Sigmoid colon (tissue), 6 donors: ENCODE measurements at regions not wholly inside any gene's neighbourhood (a gene's known extent, or its start where the extent isn't known, plus 50 kb on each side); places are given as distances from the start of the nearest gene placed in this dataset.

Experiments
- DNase-seq: peaks from one replicate; pipeline ENCODE4 v3.0.0-alpha.2; 2019
- H3K27ac ChIP-seq, 4 donors: fragments of 200-600 bp; sonication (generic); one replicate each; pipeline ENCODE4 v1.5.1; 2016 to 2019; ENCODE audit warnings: mild to moderate bottlenecking in 1 of 4
- H3K27me3 ChIP-seq, 3 donors: fragments of 200-600 bp; sonication (generic); one replicate each; pipeline ENCODE4 v1.5.1; 2019; ENCODE audit warnings: mild to moderate bottlenecking in 1 of 3
- H3K36me3 ChIP-seq, 4 donors: fragments of 200-600 bp; sonication (generic); one replicate each; pipeline ENCODE4 v1.5.1; 2016 to 2019
- H3K4me1 ChIP-seq, 4 donors: fragments of 200-600 bp; sonication (generic); one replicate each; pipeline ENCODE4 v1.5.1; 2017 to 2019
- H3K4me3 ChIP-seq, 4 donors: fragments of 200-600 bp; sonication (generic); one replicate each; pipeline ENCODE4 v1.5.1; 2017 to 2019; ENCODE audit warnings: mild to moderate bottlenecking in 2 of 4, moderate library complexity in 1 of 4
- H3K9me3 ChIP-seq, 4 donors: fragments of 200-600 bp in 3 of 4; sonication (generic) in 3 of 4; one replicate each; pipeline versions ENCODE4 v1.5.1 to v1.6.1; 2013 to 2019
- EP300 ChIP-seq, 4 donors: sonication (generic); formaldehyde crosslinking; IDR thresholded peaks; one replicate each; pipeline ENCODE4 v1.6.1; 2017; ENCODE audit warnings: antibody characterized with exemption in 4 of 4
- POLR2A ChIP-seq, 2 donors: fragments of 450-650 bp; IDR thresholded peaks; one replicate each; pipeline ENCODE4 v1.6.1; 2016; ENCODE audit warnings: antibody characterized with exemption in 2 of 2, mild to moderate bottlenecking in 2 of 2, moderate library complexity in 2 of 2
- POLR2AphosphoS5 ChIP-seq, 4 donors: sonication (generic); formaldehyde crosslinking; IDR thresholded peaks; one replicate each; pipeline ENCODE4 v1.6.1; 2017; ENCODE audit warnings: antibody characterized with exemption in 4 of 4
- WGBS, 2 donors: extraction: QIAGEN DNeasy Blood & Tissue Kit; methylation state at CpG; one replicate each; pipeline ENCODE4 v1.1.7; 2013; 5-methylcytosine and 5-hydroxymethylcytosine counted together
- intact Hi-C: fragments of 100-400 bp; cut with DNase I; formaldehyde crosslinking; loops from one replicate; pipeline ENCODE4 v1.15.1; 2023
- TF ChIP-seq, protein P1 (sequence below), 4 experiments: fragments of 450-650 bp in 3 of 4; fragments of 200-600 bp in 1 of 4; IDR thresholded peaks; one replicate each; pipeline ENCODE4 v1.5.1; 2016 to 2019; ENCODE audit warnings: antibody characterized with exemption in 4 of 4, mild to moderate bottlenecking in 3 of 4, moderate library complexity in 2 of 4
- donor health status: healthy with polysubstance abuse.
- donor health status: healthy.

DNA sequence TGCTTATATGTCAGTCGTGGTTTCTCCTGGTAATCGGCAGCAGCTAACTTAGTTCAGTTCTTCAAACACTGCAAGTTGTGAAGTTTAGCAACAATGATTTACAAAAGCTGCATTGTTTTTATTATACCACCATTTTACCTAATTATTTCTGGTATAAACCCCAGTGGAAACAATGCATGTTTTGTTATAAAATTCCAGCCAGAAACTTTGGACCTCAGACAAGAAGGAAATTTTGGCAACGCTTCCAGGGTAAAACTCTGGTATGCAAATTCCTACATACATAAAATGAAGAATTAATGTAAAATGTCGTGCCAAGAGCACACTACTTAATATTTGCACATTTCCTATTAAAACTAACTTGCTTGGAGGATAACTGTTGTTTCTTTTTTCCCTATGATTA, 277.4 kb upstream of the LYZL1 start:
- H3K36me3 ChIP-seq = no peaks in the 10 kb centered on the region
- WGBS, 2 donors = 11 to 57% methylated on average over 4 of the region's 4 CpGs
- H3K27ac ChIP-seq = no peak overlapping the region
- DNase-seq = no peak
- no peak overlapping the region for H3K4me3 ChIP-seq
- H3K9me3 ChIP-seq = no peaks in the 10 kb centered on the region
- no peaks in the 10 kb centered on the region for H3K27me3 ChIP-seq
- intact Hi-C loops = no loop called here
- TF ChIP-seq, protein P1, sequence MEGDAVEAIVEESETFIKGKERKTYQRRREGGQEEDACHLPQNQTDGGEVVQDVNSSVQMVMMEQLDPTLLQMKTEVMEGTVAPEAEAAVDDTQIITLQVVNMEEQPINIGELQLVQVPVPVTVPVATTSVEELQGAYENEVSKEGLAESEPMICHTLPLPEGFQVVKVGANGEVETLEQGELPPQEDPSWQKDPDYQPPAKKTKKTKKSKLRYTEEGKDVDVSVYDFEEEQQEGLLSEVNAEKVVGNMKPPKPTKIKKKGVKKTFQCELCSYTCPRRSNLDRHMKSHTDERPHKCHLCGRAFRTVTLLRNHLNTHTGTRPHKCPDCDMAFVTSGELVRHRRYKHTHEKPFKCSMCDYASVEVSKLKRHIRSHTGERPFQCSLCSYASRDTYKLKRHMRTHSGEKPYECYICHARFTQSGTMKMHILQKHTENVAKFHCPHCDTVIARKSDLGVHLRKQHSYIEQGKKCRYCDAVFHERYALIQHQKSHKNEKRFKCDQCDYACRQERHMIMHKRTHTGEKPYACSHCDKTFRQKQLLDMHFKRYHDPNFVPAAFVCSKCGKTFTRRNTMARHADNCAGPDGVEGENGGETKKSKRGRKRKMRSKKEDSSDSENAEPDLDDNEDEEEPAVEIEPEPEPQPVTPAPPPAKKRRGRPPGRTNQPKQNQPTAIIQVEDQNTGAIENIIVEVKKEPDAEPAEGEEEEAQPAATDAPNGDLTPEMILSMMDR (IDR thresholded peaks at IDR 0.05) = no peak
- TF ChIP-seq POLR2A (IDR thresholded peaks at IDR 0.05) = no peak
- H3K4me1 ChIP-seq = peaks cover 0 to 8% (median 3%) of the 10 kb centered on the region in 4 donors

DNA sequence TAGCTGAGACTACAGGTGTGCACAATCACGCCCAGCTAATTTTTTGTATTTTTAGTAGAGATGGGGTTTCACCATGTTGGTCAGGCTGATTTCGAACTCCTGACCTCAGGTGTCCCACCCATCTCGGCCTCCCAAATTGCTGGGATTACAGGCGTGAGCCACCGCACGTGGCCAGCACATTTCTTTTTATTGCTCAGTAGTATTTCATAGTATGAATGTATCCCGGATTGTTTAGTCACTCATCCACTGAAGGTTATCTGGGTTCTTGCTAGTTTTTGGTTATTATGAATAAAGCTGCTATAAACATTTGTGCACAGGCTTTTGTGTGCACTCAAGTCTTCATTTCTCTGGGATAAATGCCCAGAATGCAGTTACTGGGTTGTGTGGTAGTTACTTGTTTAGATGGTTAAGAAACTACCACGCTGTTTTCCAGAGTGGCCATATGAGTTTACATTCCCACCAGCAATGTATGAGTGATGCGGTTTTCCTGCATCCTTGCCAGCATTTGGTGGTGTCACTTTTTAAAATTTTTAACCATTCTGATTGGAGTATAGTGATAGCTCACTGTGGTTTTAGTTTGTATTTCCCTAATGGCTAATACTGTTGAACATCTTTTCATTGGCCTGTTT, 275.8 kb upstream of the LYZL1 start:
- Histone ChIP-seq H3K4me3 (no peak overlapping the region), H3K27me3 (no peaks in the 10 kb centered on the region), H3K36me3 (no peaks in the 10 kb centered on the region), H3K4me1 (peaks cover 0 to 8% (median 3%) of the 10 kb centered on the region in 4 donors), H3K9me3 (no peaks in the 10 kb centered on the region), H3K27ac (no peak overlapping the region)
- no peak for TF ChIP-seq EP300 (IDR thresholded peaks at IDR 0.05)
- TF ChIP-seq, protein P1 (IDR thresholded peaks at IDR 0.05) = no peak
- TF ChIP-seq POLR2AphosphoS5 (IDR thresholded peaks at IDR 0.05) = no peak
- TF ChIP-seq POLR2A (IDR thresholded peaks at IDR 0.05) = no peak
- intact Hi-C loops = no loop called here
- WGBS, 2 donors = 60 to 74% methylated on average over 9 of the region's 9 CpGs
- no peak for DNase-seq

DNA sequence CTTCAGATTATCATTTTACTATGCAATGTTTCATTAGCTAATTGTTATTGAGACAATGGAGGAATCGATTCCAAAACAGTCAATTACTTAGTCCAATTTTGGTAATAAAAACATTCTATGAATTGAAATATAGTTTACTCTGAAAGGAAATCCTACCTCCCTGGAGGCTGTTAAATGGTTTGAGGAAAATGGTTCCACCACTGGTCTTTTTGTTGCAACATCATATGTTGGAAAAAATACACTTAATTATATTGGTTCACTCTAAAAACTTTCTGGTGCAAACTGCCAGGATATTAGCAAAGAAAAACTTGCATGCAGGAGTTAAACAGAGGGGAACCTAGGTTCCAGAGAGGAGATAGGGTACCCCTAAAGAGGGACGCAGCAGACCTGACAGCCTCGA, 267.3 kb upstream of the LYZL1 start:
- intact Hi-C loops = no loop called here
- TF ChIP-seq EP300 (IDR thresholded peaks at IDR 0.05) = no peak
- TF ChIP-seq POLR2A (IDR thresholded peaks at IDR 0.05) = no peak
- TF ChIP-seq POLR2AphosphoS5 (IDR thresholded peaks at IDR 0.05) = no peak
- TF ChIP-seq, protein P1 (IDR thresholded peaks at IDR 0.05) = no peak
- 76 to 91% methylated on average over 3 of the region's 3 CpGs for WGBS, 2 donors

DNA sequence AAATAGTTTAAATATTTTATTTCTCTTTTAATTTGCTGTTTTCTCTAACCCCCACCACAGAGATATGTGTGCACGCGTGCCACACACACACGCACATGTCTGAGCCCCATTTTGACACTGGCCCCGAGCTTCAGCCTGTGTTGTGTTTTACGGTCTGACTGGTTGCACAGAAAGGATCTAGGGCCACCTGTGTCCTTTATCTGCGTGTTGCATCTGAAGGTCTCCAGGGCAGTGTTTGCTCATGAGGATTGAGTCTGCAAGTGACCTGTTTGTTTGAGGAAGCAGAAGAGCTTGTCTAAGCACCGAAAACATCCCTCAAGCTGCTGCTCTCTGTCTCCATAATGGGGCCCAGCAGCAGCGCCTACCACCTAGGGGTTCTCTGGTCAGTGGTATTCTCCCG, 266.4 kb upstream of the LYZL1 start:
- DNase-seq = no peak
- H3K9me3 ChIP-seq = no peaks in the 10 kb centered on the region
- intact Hi-C loops = no loop called here
- H3K27me3 ChIP-seq = no peaks in the 10 kb centered on the region
- H3K27ac ChIP-seq = no peak overlapping the region
- no peaks in the 10 kb centered on the region for H3K4me1 ChIP-seq
- H3K36me3 ChIP-seq = no peaks in the 10 kb centered on the region
- no peak overlapping the region for H3K4me3 ChIP-seq
- TF ChIP-seq POLR2A (IDR thresholded peaks at IDR 0.05) (no peak), EP300 (IDR thresholded peaks at IDR 0.05) (no peak), POLR2AphosphoS5 (IDR thresholded peaks at IDR 0.05) (no peak)
- TF ChIP-seq, protein P1 (IDR thresholded peaks at IDR 0.05) = no peak
- 81 to 90% methylated on average over 9 of the region's 9 CpGs for WGBS, 2 donors

More for the DNA sequence above, 267.3 kb upstream of the LYZL1 start:
- Histone ChIP-seq H3K4me3 (no peak overlapping the region), H3K27ac (no peak overlapping the region), H3K4me1 (no peaks in the 10 kb centered on the region), H3K27me3 (no peaks in the 10 kb centered on the region), H3K36me3 (no peaks in the 10 kb centered on the region), H3K9me3 (no peaks in the 10 kb centered on the region)
- DNase-seq = no peak

- Histone ChIP-seq H3K36me3 (no peaks in the 10 kb centered on the region), H3K4me1 (no peaks in the 10 kb centered on the region), H3K27ac (no peak overlapping the region), H3K27me3 (no peaks in the 10 kb centered on the region), H3K4me3 (no peak overlapping the region), H3K9me3 (no peaks in the 10 kb centered on the region)
- intact Hi-C loops = no loop called here
- no peak for TF ChIP-seq POLR2A (IDR thresholded peaks at IDR 0.05)
- TF ChIP-seq, protein P1 (IDR thresholded peaks at IDR 0.05) = no peak
- WGBS, 2 donors = 62 to 85% methylated on average over 5 of the region's 5 CpGs
- DNase-seq = no peak
Observed at GRCh38 chr10:29023678-29024077, 265.2 kb upstream of the LYZL1 start.
